ENCODE measurements at regions not wholly inside any gene's neighbourhood (a gene's known extent, or its start where the extent isn't known, plus 50 kb on each side); places are given as distances from the start of the nearest gene placed in this dataset.

DNA sequence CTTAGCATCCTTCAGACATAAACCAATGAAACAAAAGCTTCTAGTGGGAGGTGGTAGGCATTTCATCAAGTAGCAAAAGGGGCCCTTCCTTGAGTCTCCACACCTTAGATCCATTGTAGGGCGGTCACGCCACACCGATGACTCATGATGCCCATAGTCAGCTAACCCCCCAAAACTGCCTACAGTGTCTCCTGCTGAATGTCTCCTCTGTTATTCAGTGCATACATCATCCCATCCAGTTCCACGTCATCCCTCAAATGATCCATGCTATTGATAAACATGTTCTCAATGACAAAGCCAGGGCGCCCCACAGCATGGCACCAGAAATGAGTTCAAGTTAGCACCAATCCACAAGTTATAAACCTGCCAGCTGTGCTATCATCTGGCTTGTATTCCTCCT, 57.4 kb upstream of the ACKR3 start:
- FAIRE-seq, result no peak
- DNase-seq (ENCODE audit: extremely low spot score, insufficient read length, low read depth), result no peak

DNA sequence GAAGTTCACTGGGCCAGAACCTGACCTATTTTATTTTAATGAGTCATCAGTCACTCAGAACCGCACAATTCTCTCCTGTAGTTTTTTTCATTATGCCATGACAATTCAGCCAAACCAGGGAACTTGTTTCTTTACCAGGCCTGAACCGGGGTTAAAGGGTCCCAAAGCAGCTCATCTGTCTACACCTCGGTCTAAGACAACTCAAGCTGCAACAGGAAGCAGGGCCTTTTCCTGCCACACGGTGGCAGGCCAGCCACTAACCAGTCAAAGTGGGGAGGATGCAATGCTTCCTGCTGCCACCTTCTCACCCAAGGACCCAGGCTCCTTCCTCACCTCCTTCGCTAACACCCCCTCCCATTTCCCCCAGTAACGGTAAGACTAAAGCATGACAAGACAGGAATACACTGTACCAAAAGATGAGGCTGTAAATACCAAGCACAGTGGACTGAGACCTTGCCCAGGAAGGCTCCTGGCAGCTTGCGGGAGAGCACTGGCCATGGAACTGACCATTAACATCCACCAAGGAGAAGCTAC, 56.7 kb upstream of the ACKR3 start:
- peak; percentile 51 for DNase-seq (ENCODE audit: extremely low spot score, insufficient read length, low read depth)
- peak; percentile 92 for FAIRE-seq

DNA sequence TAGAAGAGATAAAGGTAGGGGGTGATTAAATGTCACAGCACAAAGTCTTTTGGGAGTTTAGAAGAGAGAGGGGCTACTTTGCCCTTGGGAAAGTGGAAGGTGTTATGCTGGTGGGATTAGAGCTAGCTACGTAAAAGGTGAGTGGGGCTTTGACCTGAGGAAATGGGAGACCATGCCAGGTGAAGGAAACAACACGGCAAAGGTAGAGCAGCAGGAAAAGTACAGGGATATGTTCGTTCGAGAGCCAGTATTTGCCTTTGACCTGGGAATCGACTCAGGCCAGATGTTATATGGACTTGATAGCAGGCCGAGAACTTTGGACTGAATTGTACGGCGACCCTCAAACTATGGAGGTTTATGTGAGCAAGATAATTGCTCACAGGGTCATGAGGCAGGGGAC, 55.7 kb upstream of the ACKR3 start:
- FAIRE-seq, result no peak
- DNase-seq (ENCODE audit: extremely low spot score, insufficient read length, low read depth), result no peak

DNA sequence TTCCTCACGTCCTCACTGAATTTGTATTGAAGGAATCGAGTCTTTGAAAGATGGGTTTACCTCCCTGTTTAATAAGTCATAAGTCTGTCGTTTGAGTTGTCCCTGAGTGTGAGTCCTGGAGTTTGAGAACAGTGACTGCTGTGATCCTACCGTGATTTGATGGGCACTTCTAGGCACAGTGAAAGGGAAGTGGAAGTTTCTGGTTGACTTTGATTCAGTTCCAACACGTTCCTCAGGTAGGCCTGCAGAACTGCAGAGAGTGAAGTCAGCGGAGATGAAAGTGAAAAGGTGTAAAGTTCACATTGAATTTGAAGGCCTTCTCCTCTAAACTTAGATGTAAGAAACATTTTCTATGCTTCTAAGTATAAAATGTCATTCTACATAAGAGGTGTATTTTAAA, 52.9 kb upstream of the ACKR3 start:
- FAIRE-seq, result no peak
- no peak for DNase-seq (ENCODE audit: extremely low spot score, insufficient read length, low read depth)

DNA sequence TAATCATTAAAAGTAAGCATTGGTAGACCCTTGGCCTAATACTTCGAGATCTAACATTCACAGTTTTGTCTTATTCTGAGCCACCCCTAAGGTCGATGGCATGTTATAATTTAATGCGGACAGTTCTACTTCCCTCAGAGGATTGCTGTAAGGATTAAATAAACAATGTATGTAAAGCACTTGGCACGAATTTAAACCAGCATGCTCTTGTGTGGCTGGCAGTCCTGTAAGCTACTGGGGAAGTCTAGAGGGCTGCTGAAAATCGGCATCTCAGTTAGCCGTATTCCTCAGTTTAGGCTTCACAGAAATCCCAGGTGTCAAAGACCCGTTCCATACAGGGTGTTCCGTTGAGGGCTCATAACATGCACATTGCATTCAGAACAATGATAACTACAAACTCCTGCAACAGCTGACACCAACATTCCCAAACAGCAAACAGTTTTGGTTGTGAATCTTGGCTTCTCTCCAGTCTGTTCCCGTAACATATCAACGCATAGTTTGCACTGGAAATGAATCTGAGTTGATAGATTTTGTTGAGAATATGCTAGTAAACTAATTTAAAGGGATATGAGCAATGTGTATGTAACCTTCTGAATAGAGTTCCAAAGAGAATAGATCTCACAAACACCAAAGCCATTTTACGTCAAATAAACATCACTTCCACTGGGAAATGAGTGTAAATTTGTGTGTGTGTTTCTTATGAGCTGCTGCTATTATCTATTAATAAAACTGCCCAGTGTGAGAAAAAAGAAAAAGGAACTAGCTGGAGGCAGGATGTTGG, 52.2 kb upstream of the ACKR3 start:
- DNase-seq (ENCODE audit: extremely low spot score, insufficient read length, low read depth) (no peak), FAIRE-seq (no peak)
